Uterus (tissue), 2 donors: ENCODE measurements at regions not wholly inside any gene's neighbourhood (a gene's known extent, or its start where the extent isn't known, plus 50 kb on each side); places are given as distances from the start of the nearest gene placed in this dataset.

Source experiments
- CTCF ChIP-seq, 4 experiments: fragments of 200-600 bp in 2 of 4; fragments of 450-650 bp in 2 of 4; sonication (generic) in 2 of 4; IDR thresholded peaks; one replicate each; pipeline ENCODE4 v1.5.1; 2016 to 2019; ENCODE audit warnings: antibody characterized with exemption in 4 of 4, mild to moderate bottlenecking in 2 of 4, moderate library complexity in 1 of 4
- POLR2A ChIP-seq, 2 donors: fragments of 450-650 bp; IDR thresholded peaks; one replicate each; pipeline ENCODE4 v1.6.1; 2016; ENCODE audit warnings: antibody characterized with exemption in 2 of 2, mild to moderate bottlenecking in 1 of 2, moderate library complexity in 1 of 2

GRCh38 chr11:115806056-115806455 lies 301.8 kb upstream of the CADM1 start:
- TF ChIP-seq CTCF (IDR thresholded peaks at IDR 0.05) = no peak
- no peak for TF ChIP-seq POLR2A (IDR thresholded peaks at IDR 0.05)
